ENCODE measurements at regions not wholly inside any gene's neighbourhood (a gene's known extent, or its start where the extent isn't known, plus 50 kb on each side); places are given as distances from the start of the nearest gene placed in this dataset.

DNA sequence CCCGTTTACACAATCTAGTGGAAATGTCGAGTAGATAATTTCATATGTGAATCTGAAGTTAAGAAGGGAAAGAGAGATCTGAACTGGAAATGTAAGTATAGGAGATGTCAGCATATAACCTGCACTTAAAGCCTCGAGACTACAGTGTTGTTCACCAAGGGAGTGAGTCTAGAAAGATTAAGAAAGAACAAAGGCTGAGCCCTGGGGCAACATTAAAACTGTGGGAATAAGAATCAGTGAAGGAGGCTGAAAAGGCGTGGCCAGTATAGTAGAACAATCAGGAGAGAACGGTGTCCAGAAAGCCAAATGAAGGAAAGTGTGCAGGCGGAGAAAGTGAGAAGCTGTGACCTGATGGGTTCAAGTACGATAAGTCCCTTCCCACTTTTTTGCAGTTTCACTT, 118.8 kb upstream of the TENM3 start:
- no peaks in the 10 kb centered on the region for H3K4me1 ChIP-seq
- peaks cover 0 to 39% (median 18%) of the 10 kb centered on the region in 8 donors for H3K9me3 ChIP-seq
- no peak overlapping the region for H3K27ac ChIP-seq
- WGBS, 5 donors: 83 to 91% (median 86%) methylated on average over 7 of the region's 7 CpGs
- intact Hi-C loops (cut with DNase I; ENCODE audit: low total_unique reads): no loop called here
- no peaks in the 10 kb centered on the region for H3K27me3 ChIP-seq (replicated peaks in 1 of 7)
- H3K4me3 ChIP-seq: no peak overlapping the region
- no peak for DNase-seq
- H3K36me3 ChIP-seq: no peaks in the 10 kb centered on the region
- TF ChIP-seq POLR2A (IDR thresholded peaks at IDR 0.05) (no peak), POLR2AphosphoS5 (IDR thresholded peaks at IDR 0.05) (no peak)
- TF ChIP-seq, protein P1, sequence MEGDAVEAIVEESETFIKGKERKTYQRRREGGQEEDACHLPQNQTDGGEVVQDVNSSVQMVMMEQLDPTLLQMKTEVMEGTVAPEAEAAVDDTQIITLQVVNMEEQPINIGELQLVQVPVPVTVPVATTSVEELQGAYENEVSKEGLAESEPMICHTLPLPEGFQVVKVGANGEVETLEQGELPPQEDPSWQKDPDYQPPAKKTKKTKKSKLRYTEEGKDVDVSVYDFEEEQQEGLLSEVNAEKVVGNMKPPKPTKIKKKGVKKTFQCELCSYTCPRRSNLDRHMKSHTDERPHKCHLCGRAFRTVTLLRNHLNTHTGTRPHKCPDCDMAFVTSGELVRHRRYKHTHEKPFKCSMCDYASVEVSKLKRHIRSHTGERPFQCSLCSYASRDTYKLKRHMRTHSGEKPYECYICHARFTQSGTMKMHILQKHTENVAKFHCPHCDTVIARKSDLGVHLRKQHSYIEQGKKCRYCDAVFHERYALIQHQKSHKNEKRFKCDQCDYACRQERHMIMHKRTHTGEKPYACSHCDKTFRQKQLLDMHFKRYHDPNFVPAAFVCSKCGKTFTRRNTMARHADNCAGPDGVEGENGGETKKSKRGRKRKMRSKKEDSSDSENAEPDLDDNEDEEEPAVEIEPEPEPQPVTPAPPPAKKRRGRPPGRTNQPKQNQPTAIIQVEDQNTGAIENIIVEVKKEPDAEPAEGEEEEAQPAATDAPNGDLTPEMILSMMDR (IDR thresholded peaks at IDR 0.05 in 8 of 11, conservative IDR thresholded peaks at IDR 0.05 in 3 of 11): no peak

DNA sequence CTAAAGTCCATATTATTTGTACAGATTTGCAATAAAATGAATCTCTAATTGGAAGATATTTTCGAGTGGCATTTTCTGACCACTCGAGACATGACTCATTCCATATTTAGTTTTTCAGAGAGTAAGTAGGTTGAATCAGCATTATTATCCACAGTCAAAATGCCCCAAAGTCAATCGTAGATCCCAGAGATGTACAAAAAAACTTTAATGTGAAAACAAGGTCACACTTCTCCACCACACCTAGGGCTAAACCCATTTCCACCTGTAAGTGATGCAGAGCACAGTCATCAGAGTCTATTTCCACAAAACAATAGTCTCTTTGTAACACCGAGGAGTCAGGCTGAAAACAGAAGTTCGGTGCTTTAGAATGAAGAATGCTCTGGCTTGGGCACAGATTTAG, 117.1 kb upstream of the TENM3 start:
- Histone ChIP-seq H3K4me1 (no peaks in the 10 kb centered on the region), H3K36me3 (no peaks in the 10 kb centered on the region), H3K27ac (no peak overlapping the region), H3K27me3 (replicated peaks in 1 of 7) (no peaks in the 10 kb centered on the region), H3K4me3 (no peak overlapping the region), H3K9me3 (peaks cover 0 to 26% (median 18%) of the 10 kb centered on the region in 8 donors)
- TF ChIP-seq POLR2A (IDR thresholded peaks at IDR 0.05) (no peak), POLR2AphosphoS5 (IDR thresholded peaks at IDR 0.05) (no peak)
- TF ChIP-seq, protein P1 (IDR thresholded peaks at IDR 0.05 in 8 of 11, conservative IDR thresholded peaks at IDR 0.05 in 3 of 11): no peak
- intact Hi-C loops (cut with DNase I; ENCODE audit: low total_unique reads): no loop called here
- DNase-seq: no peak
- 78 to 92% (median 83%) methylated on average over 5 of the region's 5 CpGs for WGBS, 5 donors

DNA sequence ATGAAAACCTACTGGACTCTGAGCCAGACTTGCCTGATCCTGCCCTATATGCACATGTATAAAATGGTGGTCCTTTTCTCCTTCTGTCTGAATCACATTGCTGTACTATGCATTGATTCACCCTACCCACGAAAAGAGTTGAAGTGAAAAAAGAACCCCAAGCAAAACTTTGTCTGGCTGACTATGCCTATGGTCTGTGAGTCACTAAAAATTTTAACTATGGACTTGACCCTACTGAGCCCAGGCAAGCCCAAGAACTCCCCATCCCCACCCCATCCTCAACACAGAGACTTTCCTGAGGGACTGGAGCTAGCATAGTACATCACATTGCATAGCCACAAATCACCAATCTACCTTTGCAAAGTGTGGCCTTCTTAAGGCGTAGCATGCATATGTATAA, 116.6 kb upstream of the TENM3 start:
- 76 to 87% (median 83%) methylated on average over 2 of the region's 2 CpGs for WGBS, 5 donors
- Histone ChIP-seq H3K4me3 (no peak overlapping the region), H3K9me3 (peaks cover 0 to 23% (median 17%) of the 10 kb centered on the region in 8 donors), H3K27me3 (replicated peaks in 1 of 7) (no peaks in the 10 kb centered on the region), H3K27ac (no peak overlapping the region), H3K4me1 (no peaks in the 10 kb centered on the region), H3K36me3 (no peaks in the 10 kb centered on the region)
- intact Hi-C loops (cut with DNase I; ENCODE audit: low total_unique reads): no loop called here
- TF ChIP-seq, protein P1 (IDR thresholded peaks at IDR 0.05 in 8 of 11, conservative IDR thresholded peaks at IDR 0.05 in 3 of 11): no peak
- TF ChIP-seq POLR2A (IDR thresholded peaks at IDR 0.05) (no peak), POLR2AphosphoS5 (IDR thresholded peaks at IDR 0.05) (no peak)
- DNase-seq: no peak

DNA sequence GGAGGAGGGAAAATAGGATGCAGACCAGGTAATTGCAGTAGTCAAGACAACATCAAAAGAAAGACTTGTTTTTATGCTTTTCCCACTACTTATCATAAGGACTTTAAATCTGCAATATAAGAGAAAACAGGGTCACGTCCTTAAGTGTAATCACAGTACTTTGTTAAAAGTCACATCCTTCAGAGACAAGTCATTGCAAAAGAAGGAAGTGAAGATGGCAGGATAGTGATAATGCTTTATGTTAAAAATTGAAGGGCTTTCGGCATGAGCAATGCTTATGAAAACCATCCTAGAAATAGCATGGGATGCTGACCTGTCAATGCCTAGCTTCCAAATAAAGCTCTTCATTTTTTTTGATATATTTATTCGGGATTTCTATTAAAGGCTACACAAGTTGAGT, 110.2 kb upstream of the TENM3 start:
- no peaks in the 10 kb centered on the region for H3K9me3 ChIP-seq
- WGBS, 5 donors: 69 to 73% (median 72%) methylated on average over 3 of the region's 3 CpGs
- no peaks in the 10 kb centered on the region for H3K36me3 ChIP-seq
- no peak for DNase-seq
- TF ChIP-seq POLR2AphosphoS5 (IDR thresholded peaks at IDR 0.05) (no peak), POLR2A (IDR thresholded peaks at IDR 0.05) (no peak)
- TF ChIP-seq, protein P1 (IDR thresholded peaks at IDR 0.05 in 8 of 11, conservative IDR thresholded peaks at IDR 0.05 in 3 of 11): no peak
- intact Hi-C loops (cut with DNase I; ENCODE audit: low total_unique reads): no loop called here
- H3K27me3 ChIP-seq (replicated peaks in 1 of 7): peaks cover 0 to 7% (median 0%) of the 10 kb centered on the region in 7 donors
- no peaks in the 10 kb centered on the region for H3K4me1 ChIP-seq
- no peak overlapping the region for H3K4me3 ChIP-seq
- H3K27ac ChIP-seq: no peak overlapping the region
